Esophagus squamous epithelium (tissue), 4 donors: ENCODE measurements at regions not wholly inside any gene's neighbourhood (a gene's known extent, or its start where the extent isn't known, plus 50 kb on each side); places are given as distances from the start of the nearest gene placed in this dataset.

Experiments used
- POLR2A ChIP-seq, 4 donors: fragments of 450-650 bp; IDR thresholded peaks; one replicate each; pipeline ENCODE4 v1.6.1; 2017; ENCODE audit warnings: antibody characterized with exemption in 4 of 4, mild to moderate bottlenecking in 4 of 4, moderate library complexity in 3 of 4
- TF ChIP-seq, protein P1 (sequence below), 6 experiments: fragments of 450-650 bp in 4 of 6; fragments of 200-600 bp in 2 of 6; sonication (generic) in 2 of 6; IDR thresholded peaks; one replicate each; pipeline ENCODE4 v1.5.1; 2016 to 2019; ENCODE audit warnings: antibody characterized with exemption in 6 of 6, mild to moderate bottlenecking in 4 of 6, moderate library complexity in 4 of 6

DNA sequence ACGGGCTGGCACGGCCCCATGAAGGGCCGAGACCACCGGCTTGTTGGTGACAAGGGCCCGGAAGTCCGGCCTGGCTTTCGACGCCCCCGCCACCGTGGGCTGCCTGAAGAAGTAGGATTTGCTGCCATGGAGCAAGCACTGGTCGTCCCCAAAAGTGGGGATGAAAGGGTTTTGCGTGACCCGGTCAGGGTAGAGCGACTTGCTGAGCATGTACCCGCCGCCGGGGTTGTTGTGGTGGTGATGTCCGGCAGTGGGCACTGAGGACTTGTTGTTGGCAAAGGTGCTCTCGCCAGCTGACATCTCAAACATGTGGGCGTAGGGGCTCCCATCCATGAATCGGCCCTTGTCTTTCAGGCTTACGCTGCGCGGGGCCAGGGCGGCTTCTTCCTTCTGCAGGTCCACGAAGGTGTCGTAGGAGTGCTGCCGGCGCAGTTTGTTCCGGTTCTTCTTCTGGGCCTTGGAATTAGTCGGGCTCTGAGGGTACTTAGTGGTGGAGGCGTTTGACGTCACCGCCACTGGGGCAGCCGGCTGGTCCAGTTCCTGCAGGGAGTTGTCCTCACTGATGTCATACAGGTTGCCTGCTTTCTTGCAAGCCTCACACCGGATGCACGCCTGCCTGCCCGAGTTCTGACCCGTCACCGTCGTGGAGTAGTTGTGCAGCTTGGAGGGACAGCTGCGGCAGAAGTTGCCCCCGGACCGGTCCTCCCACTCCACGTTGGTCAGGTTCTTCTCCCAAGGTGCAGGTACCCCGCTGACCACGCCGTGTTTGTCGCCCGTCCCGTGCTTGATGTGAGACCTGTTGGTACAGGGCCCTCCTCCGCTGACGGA is 366.6 kb downstream of the EMP1 start:
- TF ChIP-seq, protein P1, sequence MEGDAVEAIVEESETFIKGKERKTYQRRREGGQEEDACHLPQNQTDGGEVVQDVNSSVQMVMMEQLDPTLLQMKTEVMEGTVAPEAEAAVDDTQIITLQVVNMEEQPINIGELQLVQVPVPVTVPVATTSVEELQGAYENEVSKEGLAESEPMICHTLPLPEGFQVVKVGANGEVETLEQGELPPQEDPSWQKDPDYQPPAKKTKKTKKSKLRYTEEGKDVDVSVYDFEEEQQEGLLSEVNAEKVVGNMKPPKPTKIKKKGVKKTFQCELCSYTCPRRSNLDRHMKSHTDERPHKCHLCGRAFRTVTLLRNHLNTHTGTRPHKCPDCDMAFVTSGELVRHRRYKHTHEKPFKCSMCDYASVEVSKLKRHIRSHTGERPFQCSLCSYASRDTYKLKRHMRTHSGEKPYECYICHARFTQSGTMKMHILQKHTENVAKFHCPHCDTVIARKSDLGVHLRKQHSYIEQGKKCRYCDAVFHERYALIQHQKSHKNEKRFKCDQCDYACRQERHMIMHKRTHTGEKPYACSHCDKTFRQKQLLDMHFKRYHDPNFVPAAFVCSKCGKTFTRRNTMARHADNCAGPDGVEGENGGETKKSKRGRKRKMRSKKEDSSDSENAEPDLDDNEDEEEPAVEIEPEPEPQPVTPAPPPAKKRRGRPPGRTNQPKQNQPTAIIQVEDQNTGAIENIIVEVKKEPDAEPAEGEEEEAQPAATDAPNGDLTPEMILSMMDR (IDR thresholded peaks at IDR 0.05): no peak
- no peak for TF ChIP-seq POLR2A (IDR thresholded peaks at IDR 0.05)
